GM18870 (cell line): ENCODE measurements at regions not wholly inside any gene's neighbourhood (a gene's known extent, or its start where the extent isn't known, plus 50 kb on each side); places are given as distances from the start of the nearest gene placed in this dataset.

ENCODE experiments used
- ATAC-seq: cut with Tn5 transposase; IDR thresholded peaks from one replicate; pipeline ENCODE4 v1.9.1; 2021; ENCODE audit warnings: moderate library complexity; ENCODE audit not compliant: unreplicated experiment

GRCh38 chr17:73782231-73782630 lies 138.0 kb upstream of the SDK2 start:
- no peak for ATAC-seq

- no peak for ATAC-seq
Observed at GRCh38 chr17:73782641-73783381, 138.6 kb upstream of the SDK2 start.

GRCh38 chr17:73783382-73783766 lies 139.1 kb upstream of the SDK2 start:
- no peak for ATAC-seq

GRCh38 chr17:73783945-73784603 lies 139.8 kb upstream of the SDK2 start:
- no peak for ATAC-seq

- no peak for ATAC-seq
Observed at GRCh38 chr17:73785496-73785895, 141.3 kb upstream of the SDK2 start.

GRCh38 chr17:73785958-73786743 lies 141.9 kb upstream of the SDK2 start:
- no peak for ATAC-seq

- ATAC-seq = no peak
Observed at GRCh38 chr17:73787076-73788059, 143.1 kb upstream of the SDK2 start.

- ATAC-seq = no peak
Observed at GRCh38 chr17:73788111-73788510, 143.9 kb upstream of the SDK2 start.

GRCh38 chr17:73791121-73791520 lies 146.9 kb upstream of the SDK2 start:
- no peak for ATAC-seq

GRCh38 chr17:73791631-73792030 lies 147.4 kb upstream of the SDK2 start:
- no peak for ATAC-seq

- no peak for ATAC-seq
Observed at GRCh38 chr17:73792994-73793393, 148.7 kb upstream of the SDK2 start.

- ATAC-seq = no peak
Observed at GRCh38 chr17:73794336-73794735, 150.1 kb upstream of the SDK2 start.

- no peak for ATAC-seq
Observed at GRCh38 chr17:73795730-73796129, 151.5 kb upstream of the SDK2 start.

- no peak for ATAC-seq
Observed at GRCh38 chr17:73797594-73798110, 153.4 kb upstream of the SDK2 start.

GRCh38 chr17:73798111-73798748 lies 154.0 kb upstream of the SDK2 start:
- ATAC-seq = no peak

GRCh38 chr17:73799096-73799495 lies 154.9 kb upstream of the SDK2 start:
- ATAC-seq = no peak

GRCh38 chr17:73799781-73800627 lies 155.8 kb upstream of the SDK2 start:
- ATAC-seq = no peak

- ATAC-seq = no peak
Observed at GRCh38 chr17:73800893-73801292, 156.6 kb upstream of the SDK2 start.

- ATAC-seq = no peak
Observed at GRCh38 chr17:73801455-73802100, 157.3 kb upstream of the SDK2 start.
